ENCODE measurements at regions not wholly inside any gene's neighbourhood (a gene's known extent, or its start where the extent isn't known, plus 50 kb on each side); places are given as distances from the start of the nearest gene placed in this dataset.
A peak's percentile ranks its signal among the peaks of the same experiment; 100 is the strongest.

DNA sequence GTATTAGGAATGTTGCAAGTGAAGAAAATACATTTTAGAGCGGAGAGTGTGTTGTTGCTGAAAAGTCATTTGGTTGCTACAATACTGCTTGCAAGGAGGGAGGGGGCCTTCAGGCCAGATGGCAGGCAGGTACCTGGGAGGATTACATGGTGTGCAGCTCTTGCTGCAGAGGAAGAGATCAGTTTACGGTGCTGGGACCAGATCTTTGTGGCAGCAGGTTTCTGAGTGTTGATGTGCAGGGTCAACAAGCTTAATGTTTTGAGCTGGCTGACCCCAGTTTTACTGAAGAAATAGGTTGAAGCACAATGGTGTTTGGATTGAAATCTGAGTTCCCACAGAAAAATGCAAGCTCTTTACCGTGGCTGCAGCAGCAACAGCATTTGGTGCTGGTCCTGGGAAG, 96.4 kb upstream of the DDIT4L start:
- DNase-seq (ENCODE audit: low read depth, low spot score) = no peak
- no peak overlapping the region for H3K27ac ChIP-seq

DNA sequence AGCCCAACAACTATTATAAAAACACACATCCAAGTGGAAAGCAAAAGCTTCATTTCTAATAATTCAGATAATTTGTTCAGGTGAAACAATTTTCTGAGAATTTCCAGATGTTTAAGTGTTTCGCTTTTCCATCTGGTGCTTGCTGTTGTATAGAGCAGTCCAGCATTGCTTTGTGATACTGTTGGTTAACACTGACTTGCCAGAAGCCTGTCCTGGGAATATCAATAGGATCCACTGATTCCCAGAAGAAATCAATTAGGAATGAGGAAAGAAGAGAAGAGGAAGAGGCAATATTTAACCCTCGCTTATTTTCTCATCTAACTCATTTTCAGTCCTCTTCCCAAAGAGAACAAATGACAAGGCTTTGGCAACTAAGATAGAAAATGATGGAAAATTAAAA, 94.9 kb upstream of the DDIT4L start:
- no peak overlapping the region for H3K27ac ChIP-seq
- DNase-seq (ENCODE audit: low read depth, low spot score) = no peak

DNA sequence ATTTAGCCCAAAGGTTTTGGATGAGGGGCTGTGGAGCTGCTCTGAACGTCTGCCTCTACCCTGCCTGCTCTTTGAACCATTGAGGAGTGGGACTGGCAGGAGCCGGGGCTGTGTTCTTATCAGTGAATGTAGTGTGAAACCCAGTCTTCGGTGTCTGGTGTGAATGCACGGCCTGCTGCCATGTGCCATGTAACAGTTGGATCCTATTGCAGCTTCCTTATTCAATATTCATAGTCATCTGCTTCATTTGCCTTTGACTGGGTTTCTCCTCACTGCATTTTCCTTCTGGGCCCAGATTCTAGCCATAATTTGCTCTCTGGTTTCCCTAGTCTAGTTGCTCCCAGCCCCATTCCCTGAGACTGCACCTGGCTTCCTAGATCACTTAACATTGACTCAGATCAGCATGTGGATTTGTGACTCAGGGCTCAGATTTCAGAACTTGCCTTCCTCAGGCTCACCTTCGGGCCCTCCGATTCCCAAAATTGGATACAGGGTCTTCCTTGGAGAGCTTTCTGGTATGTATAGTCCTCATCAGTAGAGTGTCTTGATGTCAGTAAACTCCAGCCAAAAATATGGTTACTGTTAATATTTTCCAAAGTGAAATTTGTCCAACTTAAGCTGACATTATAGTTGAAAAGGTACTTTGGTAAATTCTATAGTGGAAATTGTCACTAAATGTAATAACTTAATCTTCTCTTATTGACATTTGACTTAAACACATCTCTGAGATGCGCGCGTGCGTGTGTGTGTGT, 94.0 kb upstream of the DDIT4L start:
- DNase-seq (ENCODE audit: low read depth, low spot score) = no peak
- H3K27ac ChIP-seq = no peak overlapping the region

DNA sequence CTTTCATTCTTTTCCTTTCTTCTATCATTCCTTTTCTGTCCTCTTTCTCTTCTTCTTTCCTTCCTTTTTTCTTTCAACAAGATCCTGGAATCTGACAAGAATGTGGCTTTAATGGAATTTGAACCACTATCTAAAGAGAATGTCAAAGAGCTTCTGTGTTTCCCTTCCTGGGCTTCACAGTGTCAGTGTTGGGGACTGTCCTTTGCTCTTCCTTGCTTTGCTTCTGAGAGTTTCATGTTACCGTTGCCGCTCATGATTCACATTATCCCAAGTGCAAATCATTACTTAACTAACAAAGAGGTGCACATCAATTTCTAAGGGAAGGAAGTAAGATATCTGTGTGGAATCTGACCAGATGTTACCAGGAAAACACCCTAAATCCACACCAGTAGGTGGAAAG, 90.5 kb upstream of the DDIT4L start:
- DNase-seq (ENCODE audit: low read depth, low spot score) = no peak

DNA sequence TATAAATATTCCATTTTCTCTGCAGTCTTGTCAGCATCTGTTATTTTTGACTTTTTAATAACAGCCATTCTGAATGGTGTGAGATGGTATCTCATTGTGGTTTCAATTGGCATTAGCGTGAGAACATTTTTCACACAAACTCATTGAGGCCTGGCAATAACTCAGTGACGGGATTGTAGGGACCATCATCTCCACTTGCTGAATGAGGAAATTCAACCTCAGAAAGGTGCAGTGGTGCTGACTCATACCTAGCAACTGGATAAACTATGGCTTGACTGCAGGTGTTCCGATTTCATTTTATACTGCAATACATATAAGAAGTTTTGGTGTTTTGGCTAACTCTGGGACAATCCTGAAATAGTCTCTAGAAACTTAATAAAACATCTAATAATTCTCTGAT, 88.3 kb upstream of the DDIT4L start:
- H3K27ac ChIP-seq = no peak overlapping the region
- peak; percentile 59 for DNase-seq (ENCODE audit: low read depth, low spot score)

More for the DNA sequence above, 90.5 kb upstream of the DDIT4L start:
- H3K27ac ChIP-seq = no peak overlapping the region

DNA sequence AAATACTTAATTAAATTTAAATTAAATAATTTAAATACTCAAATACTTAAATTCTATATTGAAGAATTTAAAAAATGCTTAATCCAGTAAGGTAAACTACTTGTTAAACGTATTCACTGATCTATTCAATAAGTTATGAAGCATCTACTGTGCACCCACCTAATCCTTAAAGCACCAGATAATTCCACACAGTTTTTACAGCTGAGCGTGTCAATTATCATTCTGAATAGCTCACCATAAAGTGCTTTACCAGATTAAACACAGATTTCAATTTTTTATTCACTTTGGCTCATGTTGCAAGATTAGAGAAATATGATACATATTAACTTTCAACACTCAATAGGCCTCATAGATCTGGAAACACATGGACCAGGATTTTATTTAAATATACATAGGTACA, 79.2 kb upstream of the DDIT4L start:
- DNase-seq (ENCODE audit: low read depth, low spot score) = no peak
- no peak overlapping the region for H3K27ac ChIP-seq

DNA sequence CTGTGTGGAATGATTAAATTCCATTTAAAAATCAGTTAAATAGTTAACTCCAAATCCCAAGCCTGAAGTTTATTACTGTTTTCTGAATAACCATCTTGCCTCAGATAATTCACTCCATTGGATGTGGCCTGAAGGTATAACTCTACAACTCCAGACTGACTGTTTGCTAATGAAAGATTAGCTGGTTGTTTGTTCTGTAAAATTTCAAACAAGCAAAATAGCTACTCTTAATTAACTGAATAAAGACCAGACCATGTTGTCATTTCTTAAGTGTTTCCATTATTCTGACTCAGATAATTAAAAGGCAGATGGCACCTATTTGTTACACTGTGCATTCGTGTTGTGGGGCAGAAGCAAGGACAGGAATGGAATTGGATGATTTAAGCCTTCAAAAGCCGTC, 78.5 kb upstream of the DDIT4L start:
- H3K27ac ChIP-seq = no peak overlapping the region
- no peak for DNase-seq (ENCODE audit: low read depth, low spot score)

DNA sequence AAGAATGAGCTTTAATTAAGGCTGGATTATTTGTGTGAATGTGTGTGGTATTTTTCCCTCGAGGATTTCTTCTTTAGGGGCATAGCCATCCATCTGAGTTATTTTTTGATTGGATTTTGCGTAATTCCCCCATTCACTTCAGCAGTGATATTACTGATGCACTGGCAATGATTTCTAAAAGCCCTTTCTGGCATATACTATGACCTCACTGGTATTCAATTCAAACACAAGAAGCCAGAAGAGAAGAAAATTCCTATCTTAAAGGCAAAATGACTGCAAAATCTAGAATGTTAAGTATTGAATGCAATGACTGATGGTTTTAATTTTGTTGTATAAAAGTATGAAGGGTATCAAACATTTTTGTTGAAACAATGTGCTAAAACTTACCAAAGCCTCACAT, 71.1 kb upstream of the DDIT4L start:
- DNase-seq (ENCODE audit: low read depth, low spot score) = no peak
- H3K27ac ChIP-seq = no peak overlapping the region

DNA sequence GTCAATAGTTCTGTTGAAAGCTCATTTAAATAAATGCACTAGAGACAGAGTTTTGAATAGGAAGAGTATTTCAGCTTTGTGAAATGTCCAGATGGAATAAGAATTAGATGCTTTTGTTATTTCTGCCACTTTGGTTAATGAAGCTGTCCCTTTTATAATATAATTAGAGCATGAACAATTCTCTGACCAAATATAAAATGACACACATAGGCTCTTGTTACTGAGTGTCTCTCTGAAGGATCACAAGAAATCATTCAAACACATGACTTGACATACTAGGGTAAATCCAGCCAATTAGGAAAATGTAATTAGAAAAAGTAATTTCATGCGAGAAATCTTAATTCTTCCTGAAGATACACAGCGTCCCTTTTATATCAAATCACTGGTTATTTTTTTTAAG, 68.4 kb upstream of the DDIT4L start:
- H3K27ac ChIP-seq = no peak overlapping the region
- DNase-seq (ENCODE audit: low read depth, low spot score) = no peak

DNA sequence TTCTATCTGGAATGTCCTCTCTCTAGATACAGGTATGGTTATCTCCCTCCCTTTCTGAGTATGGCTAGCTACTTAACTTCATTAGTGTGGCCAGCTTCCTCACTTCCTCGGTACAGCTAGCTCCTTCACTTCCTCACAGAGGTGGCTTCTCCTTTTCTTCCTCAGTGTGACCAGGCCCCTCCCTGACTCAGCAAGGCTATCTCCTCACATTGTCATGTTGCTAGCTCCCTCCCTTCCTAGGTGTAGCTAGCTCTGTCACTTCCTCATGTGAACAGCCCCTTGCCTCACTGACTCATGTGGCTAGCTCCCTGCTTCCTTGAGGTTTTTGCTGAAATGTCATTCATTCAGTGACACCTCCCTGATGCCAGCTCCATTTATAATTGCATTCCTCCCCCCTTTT, 67.3 kb upstream of the DDIT4L start:
- DNase-seq (ENCODE audit: low read depth, low spot score) = peak; percentile 45
- no peak overlapping the region for H3K27ac ChIP-seq

DNA sequence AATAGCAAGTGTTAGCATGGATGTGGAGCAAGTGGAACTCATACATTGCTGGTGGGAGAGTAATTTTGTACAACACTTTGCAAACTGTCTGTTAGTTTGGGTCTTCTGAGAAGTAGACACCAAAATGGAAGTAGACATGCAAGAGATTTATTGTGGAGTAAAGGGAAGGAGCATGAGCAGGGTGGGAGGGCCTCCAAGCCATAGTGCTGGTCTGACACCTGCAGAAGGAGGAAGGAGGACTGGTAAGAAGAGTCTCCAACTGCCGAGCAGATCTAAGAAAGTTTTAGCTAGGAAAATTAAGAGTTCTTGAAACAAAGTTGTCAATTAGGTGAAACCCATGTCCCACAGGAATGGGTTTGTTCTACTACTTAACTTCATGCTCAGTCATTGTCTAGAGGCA, 64.0 kb upstream of the DDIT4L start:
- no peak overlapping the region for H3K27ac ChIP-seq
- DNase-seq (ENCODE audit: low read depth, low spot score) = no peak

DNA sequence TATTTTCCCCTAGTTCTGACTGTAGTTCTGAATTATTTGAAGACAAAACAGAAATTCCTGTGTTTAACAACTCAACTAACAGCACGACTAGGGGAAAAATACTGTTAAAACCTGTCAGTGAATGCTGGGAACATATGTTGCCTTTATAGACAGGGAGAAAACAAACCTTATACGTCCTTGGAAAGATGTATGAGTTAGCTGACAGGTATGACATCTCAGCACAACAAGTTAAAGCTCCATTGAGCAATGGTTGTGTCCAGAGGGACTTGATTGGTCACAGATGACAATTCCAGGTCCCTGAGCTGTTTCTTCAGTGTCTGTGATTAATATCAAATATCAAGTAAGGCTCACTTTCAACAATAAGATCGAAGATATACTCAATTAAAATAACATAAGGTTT, 58.2 kb upstream of the DDIT4L start:
- DNase-seq (ENCODE audit: low read depth, low spot score) = no peak
- no peak overlapping the region for H3K27ac ChIP-seq

DNA sequence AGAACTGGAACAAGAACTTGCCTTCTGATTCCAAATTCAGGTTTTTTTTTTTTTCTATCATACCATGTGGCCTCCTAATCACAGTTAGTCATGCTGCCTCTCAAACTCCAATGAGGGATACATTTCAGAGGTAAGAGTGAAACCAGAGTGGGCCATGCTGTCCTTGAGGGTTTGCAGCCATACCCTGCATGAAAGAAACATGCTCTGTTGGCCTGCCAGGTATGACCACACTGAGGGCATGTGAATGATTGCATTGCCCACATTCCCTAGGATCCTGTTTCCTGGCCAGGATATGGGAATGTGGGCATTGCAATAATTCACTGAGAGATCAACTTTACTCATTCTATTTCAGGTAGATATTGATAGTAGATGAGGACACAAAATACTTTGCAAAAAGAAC, 56.4 kb upstream of the DDIT4L start:
- no peak for DNase-seq (ENCODE audit: low read depth, low spot score)
- no peak overlapping the region for H3K27ac ChIP-seq

DNA sequence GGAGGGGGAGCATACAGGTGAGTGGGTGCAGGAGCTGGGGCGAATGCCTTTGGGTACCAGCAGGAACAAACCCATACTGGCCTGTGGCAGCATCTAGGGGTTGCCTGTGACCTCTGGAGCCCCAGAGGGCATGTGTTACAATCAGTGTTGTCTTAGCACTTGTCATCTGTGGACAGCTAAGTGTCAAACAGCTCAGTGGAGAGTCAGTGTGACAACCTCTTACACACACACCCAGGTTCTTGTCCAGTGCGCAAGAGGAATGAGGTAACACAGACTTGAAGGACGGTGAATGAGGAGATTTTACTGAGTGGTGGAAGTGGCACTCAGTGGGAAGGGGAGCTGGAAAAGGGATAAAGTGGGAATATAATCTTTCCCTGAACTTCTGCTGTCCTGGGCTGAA, 54.1 kb upstream of the DDIT4L start:
- no peak overlapping the region for H3K27ac ChIP-seq
- DNase-seq (ENCODE audit: low read depth, low spot score) = no peak

Measured in epithelial cell of prostate (primary cell).